ENCODE measurements at regions not wholly inside any gene's neighbourhood (a gene's known extent, or its start where the extent isn't known, plus 50 kb on each side); places are given as distances from the start of the nearest gene placed in this dataset.
"Not testable (repeated sequence)": the region's sequence is repeated elsewhere in the genome, so short reads cannot be mapped to it uniquely, and the experiment has no call there.

GRCh38 chr6:134621858-134622257 is 303.9 kb upstream of the SGK1 start:
- Histone ChIP-seq H3K9me3 (no peaks in the 10 kb centered on the region), H3K4me3 (no peak overlapping the region), H3K27me3 (no peaks in the 10 kb centered on the region), H3K27ac (replicated peaks in 1 of 4) (no peak overlapping the region), H3K4me1 (no peaks in the 10 kb centered on the region), H3K36me3 (no peaks in the 10 kb centered on the region)
- intact Hi-C loops (cut with DNase I) = no loop called here
- TF ChIP-seq EP300 (IDR thresholded peaks at IDR 0.05) (no peak), POLR2AphosphoS5 (IDR thresholded peaks at IDR 0.05) (no peak), CTCF (IDR thresholded peaks at IDR 0.05) (no peak), POLR2A (IDR thresholded peaks at IDR 0.05; ENCODE audit: low read depth) (no peak)
- no peak for DNase-seq (ENCODE audit: extremely low spot score)

- 91% methylated on average over 4 of the region's 4 CpGs for WGBS
- intact Hi-C loops (cut with DNase I) = no loop called here
- TF ChIP-seq POLR2AphosphoS5 (IDR thresholded peaks at IDR 0.05) = no peak
- TF ChIP-seq EP300 (IDR thresholded peaks at IDR 0.05) = no peak
- no peak for TF ChIP-seq POLR2A (IDR thresholded peaks at IDR 0.05; ENCODE audit: low read depth)
- no peak for TF ChIP-seq CTCF (IDR thresholded peaks at IDR 0.05)
- Histone ChIP-seq H3K4me1 (no peaks in the 10 kb centered on the region), H3K36me3 (no peaks in the 10 kb centered on the region), H3K27me3 (no peaks in the 10 kb centered on the region), H3K9me3 (no peaks in the 10 kb centered on the region), H3K27ac (replicated peaks in 1 of 4) (no peak overlapping the region), H3K4me3 (no peak overlapping the region)
- no peak for DNase-seq (ENCODE audit: extremely low spot score)
Observed at GRCh38 chr6:134619789-134620188, 301.9 kb upstream of the SGK1 start.

- H3K4me3 ChIP-seq = no peak overlapping the region
- WGBS = 98% methylated on average over 5 of the region's 5 CpGs
- H3K27ac ChIP-seq (replicated peaks in 1 of 4) = no peak overlapping the region
- H3K9me3 ChIP-seq = no peaks in the 10 kb centered on the region
- TF ChIP-seq CTCF (IDR thresholded peaks at IDR 0.05) = no peak
- no peak for TF ChIP-seq POLR2AphosphoS5 (IDR thresholded peaks at IDR 0.05)
- TF ChIP-seq POLR2A (IDR thresholded peaks at IDR 0.05; ENCODE audit: low read depth) = no peak
- TF ChIP-seq EP300 (IDR thresholded peaks at IDR 0.05) = no peak
- H3K27me3 ChIP-seq = no peaks in the 10 kb centered on the region
- DNase-seq (ENCODE audit: extremely low spot score) = no peak
- intact Hi-C loops (cut with DNase I) = no loop called here
- H3K4me1 ChIP-seq = no peaks in the 10 kb centered on the region
- no peaks in the 10 kb centered on the region for H3K36me3 ChIP-seq
Observed at GRCh38 chr6:134619077-134619476, 301.2 kb upstream of the SGK1 start.

- no peak overlapping the region for H3K4me3 ChIP-seq
- no peak overlapping the region for H3K27ac ChIP-seq (replicated peaks in 1 of 4)
- no peak for DNase-seq (ENCODE audit: extremely low spot score)
- H3K9me3 ChIP-seq = no peaks in the 10 kb centered on the region
- TF ChIP-seq POLR2A (IDR thresholded peaks at IDR 0.05; ENCODE audit: low read depth) (no peak), EP300 (IDR thresholded peaks at IDR 0.05) (no peak), POLR2AphosphoS5 (IDR thresholded peaks at IDR 0.05) (no peak), CTCF (IDR thresholded peaks at IDR 0.05) (no peak)
- H3K27me3 ChIP-seq = no peaks in the 10 kb centered on the region
- 95% methylated on average over 5 of the region's 5 CpGs for WGBS
- H3K4me1 ChIP-seq = peaks cover 0 to 3% (median under 1%) of the 10 kb centered on the region in 4 donors
- H3K36me3 ChIP-seq = no peaks in the 10 kb centered on the region
- intact Hi-C loops (cut with DNase I) = no loop called here
Observed at GRCh38 chr6:134614606-134615485, 296.9 kb upstream of the SGK1 start.

- H3K4me1 ChIP-seq; H3K9me3 ChIP-seq; DNase-seq (ENCODE audit: extremely low spot score); H3K4me3 ChIP-seq; intact Hi-C loops (cut with DNase I); H3K27ac ChIP-seq (replicated peaks in 1 of 4); H3K36me3 ChIP-seq; H3K27me3 ChIP-seq: not testable (repeated sequence)
- 87% methylated on average over 1 of the region's 1 CpG for WGBS
Observed at GRCh38 chr6:134612128-134612527, 294.2 kb upstream of the SGK1 start.

Data from esophagus muscularis mucosa (tissue), 4 donors.